Upper lobe of left lung (tissue), 6 donors: ENCODE measurements at regions not wholly inside any gene's neighbourhood (a gene's known extent, or its start where the extent isn't known, plus 50 kb on each side); places are given as distances from the start of the nearest gene placed in this dataset.
"Not testable (repeated sequence)": the region's sequence is repeated elsewhere in the genome, so short reads cannot be mapped to it uniquely, and the experiment has no call there.

Source experiments
- ATAC-seq, 2 donors: fragments of 200-7000 bp; cut with Tn5 transposase; one replicate each; pipeline ENCODE4 v1.9.1; 2022; ENCODE audit warnings: mild to moderate bottlenecking in 2 of 2, moderate library complexity in 2 of 2; ENCODE audit not compliant: low FRiP score in 2 of 2
- DNase-seq, 2 donors: peaks; one replicate each; pipeline ENCODE4 v3.0.0-alpha.2; 2019 to 2020
- H3K27ac ChIP-seq, 4 donors: fragments of 200-600 bp; sonication (generic); one replicate each; pipeline ENCODE4 v1.5.1; 2016 to 2019
- H3K27me3 ChIP-seq, 4 donors: fragments of 200-600 bp; sonication (generic); one replicate each; pipeline ENCODE4 v1.5.1; 2017 to 2019
- H3K36me3 ChIP-seq, 4 donors: fragments of 200-600 bp; sonication (generic); one replicate each; pipeline ENCODE4 v1.5.1; 2016 to 2019
- H3K4me1 ChIP-seq, 4 donors: fragments of 200-600 bp; sonication (generic); one replicate each; pipeline ENCODE4 v1.5.1; 2018 to 2019
- H3K4me3 ChIP-seq, 4 donors: fragments of 200-600 bp; sonication (generic); one replicate each; pipeline ENCODE4 v1.5.1; 2017 to 2019; ENCODE audit warnings: mild to moderate bottlenecking in 2 of 4, moderate library complexity in 1 of 4
- H3K9me3 ChIP-seq, 4 donors: fragments of 200-600 bp; sonication (generic); one replicate each; pipeline ENCODE4 v1.5.1; 2018 to 2019
- CTCF ChIP-seq, 6 experiments: fragments of 450-650 bp in 4 of 6; fragments of 200-600 bp in 2 of 6; sonication (generic) in 2 of 6; IDR thresholded peaks; one replicate each; pipeline ENCODE4 v1.5.1; 2016 to 2019; ENCODE audit warnings: antibody characterized with exemption in 6 of 6
- EP300 ChIP-seq, 4 donors: sonication (generic); formaldehyde crosslinking; IDR thresholded peaks; one replicate each; pipeline ENCODE4 v1.5.1; 2017; ENCODE audit warnings: antibody characterized with exemption in 4 of 4, control low read depth in 2 of 4
- POLR2A ChIP-seq, 4 donors: fragments of 450-650 bp; IDR thresholded peaks; one replicate each; pipeline ENCODE4 v1.5.1; 2016 to 2017; ENCODE audit warnings: antibody characterized with exemption in 4 of 4, mild to moderate bottlenecking in 2 of 4
- POLR2AphosphoS5 ChIP-seq, 2 donors: sonication (generic); formaldehyde crosslinking; IDR thresholded peaks; one replicate each; pipeline ENCODE4 v1.5.1; 2017; ENCODE audit warnings: antibody characterized with exemption in 2 of 2
- WGBS, 2 donors: methylation state at CpG; one replicate each; pipeline ENCODE4 v1.1.5; 2017 to 2018; 5-methylcytosine and 5-hydroxymethylcytosine counted together
- donor health status: DM: no; HTN: no; CAD: no; lungs with moderate emphysema.
- donor health status: DM: no; HTN: yes; CAD: no; lungs with severe emphysema.

DNA sequence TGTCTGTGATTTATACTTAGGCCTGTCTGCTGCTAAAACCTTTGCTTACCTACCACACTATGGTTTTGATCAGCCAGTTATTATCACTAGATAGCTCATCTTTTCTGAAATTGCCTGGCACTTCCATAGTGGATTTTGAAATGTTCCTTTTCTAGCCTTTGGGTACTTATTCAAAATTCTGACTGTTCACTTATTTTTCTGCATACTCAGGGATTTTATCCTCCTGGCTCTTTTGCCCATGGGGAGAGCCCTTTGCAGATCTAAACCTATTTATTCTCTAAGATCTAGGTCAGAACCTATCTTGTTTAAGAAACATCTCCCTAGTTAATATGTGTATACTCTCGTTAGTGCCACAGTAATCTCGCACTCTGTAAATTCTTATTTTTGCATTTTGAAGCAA is 103.5 kb upstream of the C9orf72 start:
- ATAC-seq (no peak), DNase-seq (no peak)
- H3K4me3 ChIP-seq: no peak overlapping the region
- no peaks in the 10 kb centered on the region for H3K4me1 ChIP-seq
- TF ChIP-seq POLR2AphosphoS5 (IDR thresholded peaks at IDR 0.05) (no peak), POLR2A (IDR thresholded peaks at IDR 0.05) (no peak), CTCF (IDR thresholded peaks at IDR 0.05) (no peak), EP300 (IDR thresholded peaks at IDR 0.05) (no peak)
- WGBS, 2 donors: 91% methylated on average over 2 of the region's 2 CpGs
- H3K27me3 ChIP-seq: no peaks in the 10 kb centered on the region
- no peaks in the 10 kb centered on the region for H3K36me3 ChIP-seq
- H3K27ac ChIP-seq: no peak overlapping the region
- no peaks in the 10 kb centered on the region for H3K9me3 ChIP-seq

DNA sequence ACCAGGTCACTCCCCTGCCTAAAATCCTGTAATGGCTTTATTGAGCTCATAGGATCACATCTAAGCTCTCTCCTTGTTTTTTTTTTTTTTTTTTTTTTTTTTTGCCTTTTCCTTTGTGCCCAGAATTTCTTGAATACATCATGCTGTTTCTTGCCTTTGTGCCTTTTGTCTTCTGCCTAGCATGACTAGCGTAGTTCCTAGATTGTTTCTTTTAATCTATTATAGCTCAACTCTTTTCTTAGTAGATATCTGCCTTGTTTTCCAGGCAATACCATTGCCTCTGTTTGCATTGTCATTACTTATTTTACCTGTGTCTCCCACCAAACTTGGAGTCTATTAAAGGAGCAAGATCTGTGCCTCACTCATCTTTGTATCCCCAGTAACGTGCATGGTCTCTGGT is 106.1 kb upstream of the C9orf72 start:
- Histone ChIP-seq H3K27ac (no peak overlapping the region), H3K9me3 (no peaks in the 10 kb centered on the region), H3K4me1 (no peaks in the 10 kb centered on the region), H3K36me3 (no peaks in the 10 kb centered on the region), H3K27me3 (no peaks in the 10 kb centered on the region), H3K4me3 (no peak overlapping the region)
- ATAC-seq: no peak
- DNase-seq: no peak
- no peak for TF ChIP-seq EP300 (IDR thresholded peaks at IDR 0.05)
- TF ChIP-seq POLR2A (IDR thresholded peaks at IDR 0.05): no peak
- no peak for TF ChIP-seq CTCF (IDR thresholded peaks at IDR 0.05)
- no peak for TF ChIP-seq POLR2AphosphoS5 (IDR thresholded peaks at IDR 0.05)
- 78 to 87% methylated on average over 2 of the region's 2 CpGs for WGBS, 2 donors

DNA sequence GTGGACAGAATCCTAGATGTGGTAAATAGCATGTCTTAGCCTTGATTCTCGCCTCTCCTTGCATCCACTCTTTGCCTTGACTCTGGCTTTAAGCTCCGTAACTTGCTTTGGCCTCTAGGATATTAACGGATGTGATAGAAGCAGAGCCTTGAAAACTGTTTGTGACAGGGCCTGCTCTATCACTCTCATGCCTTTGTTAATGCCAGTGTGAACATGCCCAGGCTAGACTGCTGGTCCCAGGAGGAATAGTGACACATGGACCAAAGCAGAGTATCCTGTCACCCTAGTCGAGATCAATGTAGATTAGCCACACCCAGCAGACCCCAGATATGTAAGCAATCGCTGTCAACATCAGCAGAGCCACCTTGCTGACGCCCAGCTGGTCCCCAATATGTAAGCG is 109.9 kb upstream of the C9orf72 start:
- DNase-seq (no peak), ATAC-seq (no peak)
- no peak for TF ChIP-seq POLR2A (IDR thresholded peaks at IDR 0.05)
- TF ChIP-seq POLR2AphosphoS5 (IDR thresholded peaks at IDR 0.05): no peak
- no peak for TF ChIP-seq EP300 (IDR thresholded peaks at IDR 0.05)
- TF ChIP-seq CTCF (IDR thresholded peaks at IDR 0.05): no peak
- no peaks in the 10 kb centered on the region for H3K4me1 ChIP-seq
- H3K9me3 ChIP-seq: no peaks in the 10 kb centered on the region
- no peak overlapping the region for H3K27ac ChIP-seq
- WGBS, 2 donors: 88 to 91% methylated on average over 7 of the region's 7 CpGs
- no peaks in the 10 kb centered on the region for H3K27me3 ChIP-seq
- H3K36me3 ChIP-seq: no peaks in the 10 kb centered on the region
- H3K4me3 ChIP-seq: no peak overlapping the region

GRCh38 chr9:27688954-27689353 is 115.7 kb upstream of the C9orf72 start:
- 60 to 63% methylated on average over 6 of the region's 6 CpGs for WGBS, 2 donors
- H3K27me3 ChIP-seq: no peaks in the 10 kb centered on the region
- no peaks in the 10 kb centered on the region for H3K36me3 ChIP-seq
- no peak overlapping the region for H3K27ac ChIP-seq
- TF ChIP-seq POLR2A (IDR thresholded peaks at IDR 0.05) (no peak), CTCF (IDR thresholded peaks at IDR 0.05) (no peak), EP300 (IDR thresholded peaks at IDR 0.05) (no peak), POLR2AphosphoS5 (IDR thresholded peaks at IDR 0.05) (no peak)
- no peaks in the 10 kb centered on the region for H3K9me3 ChIP-seq
- ATAC-seq: no peak
- peak in 1 of 2 donors; percentile 22 for DNase-seq
- no peaks in the 10 kb centered on the region for H3K4me1 ChIP-seq
- no peak overlapping the region for H3K4me3 ChIP-seq

- DNase-seq: peak; percentile 73 to 77
- H3K4me1 ChIP-seq, H3K36me3 ChIP-seq, H3K27ac ChIP-seq, H3K4me3 ChIP-seq, H3K27me3 ChIP-seq, H3K9me3 ChIP-seq, ATAC-seq: not testable (repeated sequence)
- 60% methylated on average over 7 of the region's 17 CpGs; no CpG with 5 or more reads in 1 of the 2 donors for WGBS, 2 donors
These were observed 117.5 kb upstream of the C9orf72 start for GRCh38 chr9:27690816-27691215.
